ENCODE measurements at regions not wholly inside any gene's neighbourhood (a gene's known extent, or its start where the extent isn't known, plus 50 kb on each side); places are given as distances from the start of the nearest gene placed in this dataset.

- TF ChIP-seq RARB (CRISPR knock-in tag; IDR thresholded peaks at IDR 0.05) (no peak), TCF4 (CRISPR knock-in tag; IDR thresholded peaks at IDR 0.05; ENCODE audit: borderline replicate concordance) (no peak), CREB5 (CRISPR knock-in tag; IDR thresholded peaks at IDR 0.05; ENCODE audit: low read depth) (no peak), ISL1 (CRISPR knock-in tag; IDR thresholded peaks at IDR 0.05) (no peak), ESRRG (CRISPR knock-in tag; IDR thresholded peaks at IDR 0.05) (no peak)
These were observed 299.8 kb upstream of the PSMD7 start for GRCh38 chr16:73996624-73997339.

All from SK-N-SH treated with all-trans-retinoic acid at 6 μM for 48 hours (cell line).